Vagina (tissue), 2 donors: ENCODE measurements at regions not wholly inside any gene's neighbourhood (a gene's known extent, or its start where the extent isn't known, plus 50 kb on each side); places are given as distances from the start of the nearest gene placed in this dataset.
"Not testable (repeated sequence)": the region's sequence is repeated elsewhere in the genome, so short reads cannot be mapped to it uniquely, and the experiment has no call there.

ENCODE experiments used
- DNase-seq, 2 donors: peaks; one replicate each; pipeline ENCODE4 v3.0.0-alpha.2; 2017; ENCODE audit errors: extremely low spot score in 2 of 2
- H3K27ac ChIP-seq: fragments of 200-600 bp; sonication (generic); one replicate; pipeline ENCODE4 v1.5.1; 2019
- H3K27me3 ChIP-seq: fragments of 200-600 bp; sonication (generic); one replicate; pipeline ENCODE4 v1.5.1; 2019
- H3K36me3 ChIP-seq, 2 donors: fragments of 200-600 bp; sonication (generic); one replicate each; pipeline ENCODE4 v1.5.1; 2017 to 2019
- H3K4me1 ChIP-seq: fragments of 200-600 bp; sonication (generic); one replicate; pipeline ENCODE4 v1.5.1; 2019
- H3K4me3 ChIP-seq, 2 donors: fragments of 200-600 bp; sonication (generic); 1 replicate in 1 of 2; 2 replicates in 1 of 2; pipeline ENCODE4 v1.5.1; 2016 to 2019
- H3K9me3 ChIP-seq: fragments of 200-600 bp; sonication (generic); one replicate; pipeline ENCODE4 v1.5.1; 2019
- POLR2A ChIP-seq, 2 donors: fragments of 450-650 bp; IDR thresholded peaks; one replicate each; pipeline ENCODE4 v1.6.1; 2017; ENCODE audit warnings: antibody characterized with exemption in 2 of 2, mild to moderate bottlenecking in 2 of 2, moderate library complexity in 2 of 2
- POLR2AphosphoS5 ChIP-seq, 2 donors: sonication (generic); formaldehyde crosslinking; IDR thresholded peaks; one replicate each; pipeline ENCODE4 v1.9.0; 2017; ENCODE audit warnings: antibody characterized with exemption in 2 of 2, mild to moderate bottlenecking in 2 of 2, low read depth in 1 of 2; ENCODE audit not compliant: insufficient read depth in 1 of 2
- intact Hi-C: fragments of 100-400 bp; cut with DNase I; formaldehyde crosslinking; loops from one replicate; pipeline ENCODE4 v1.15.1; 2023
- TF ChIP-seq, protein P1 (sequence below), 3 experiments: fragments of 450-650 bp in 2 of 3; fragments of 200-600 bp in 1 of 3; sonication (generic) in 1 of 3; IDR thresholded peaks; one replicate each; pipeline ENCODE4 v1.5.1; 2017 to 2019; ENCODE audit warnings: antibody characterized with exemption in 3 of 3, mild to moderate bottlenecking in 2 of 3, moderate library complexity in 2 of 3

- intact Hi-C loops = no loop called here
- H3K27me3 ChIP-seq = no peaks in the 10 kb centered on the region
- TF ChIP-seq POLR2AphosphoS5 (IDR thresholded peaks at IDR 0.05; ENCODE audit: insufficient read depth in 1 of 2, low read depth in 1 of 2) (no peak), POLR2A (IDR thresholded peaks at IDR 0.05) (no peak)
- no peak overlapping the region for H3K4me3 ChIP-seq
- H3K4me1 ChIP-seq = no peaks in the 10 kb centered on the region
- DNase-seq = no peak
- H3K27ac ChIP-seq = no peak overlapping the region
- H3K9me3 ChIP-seq = no peaks in the 10 kb centered on the region
- no peaks in the 10 kb centered on the region for H3K36me3 ChIP-seq
Observed at GRCh38 chr13:82206241-82206640, 1676.0 kb downstream of the SLITRK1 start.

- DNase-seq = no peak
- Histone ChIP-seq H3K36me3 (no peaks in the 10 kb centered on the region), H3K9me3 (no peaks in the 10 kb centered on the region), H3K4me3 (no peak overlapping the region), H3K27me3 (no peaks in the 10 kb centered on the region), H3K27ac (no peak overlapping the region), H3K4me1 (no peaks in the 10 kb centered on the region)
- intact Hi-C loops = no loop called here
- TF ChIP-seq POLR2A (IDR thresholded peaks at IDR 0.05) = no peak
- TF ChIP-seq POLR2AphosphoS5 (IDR thresholded peaks at IDR 0.05; ENCODE audit: insufficient read depth in 1 of 2, low read depth in 1 of 2) = no peak
- TF ChIP-seq, protein P1, sequence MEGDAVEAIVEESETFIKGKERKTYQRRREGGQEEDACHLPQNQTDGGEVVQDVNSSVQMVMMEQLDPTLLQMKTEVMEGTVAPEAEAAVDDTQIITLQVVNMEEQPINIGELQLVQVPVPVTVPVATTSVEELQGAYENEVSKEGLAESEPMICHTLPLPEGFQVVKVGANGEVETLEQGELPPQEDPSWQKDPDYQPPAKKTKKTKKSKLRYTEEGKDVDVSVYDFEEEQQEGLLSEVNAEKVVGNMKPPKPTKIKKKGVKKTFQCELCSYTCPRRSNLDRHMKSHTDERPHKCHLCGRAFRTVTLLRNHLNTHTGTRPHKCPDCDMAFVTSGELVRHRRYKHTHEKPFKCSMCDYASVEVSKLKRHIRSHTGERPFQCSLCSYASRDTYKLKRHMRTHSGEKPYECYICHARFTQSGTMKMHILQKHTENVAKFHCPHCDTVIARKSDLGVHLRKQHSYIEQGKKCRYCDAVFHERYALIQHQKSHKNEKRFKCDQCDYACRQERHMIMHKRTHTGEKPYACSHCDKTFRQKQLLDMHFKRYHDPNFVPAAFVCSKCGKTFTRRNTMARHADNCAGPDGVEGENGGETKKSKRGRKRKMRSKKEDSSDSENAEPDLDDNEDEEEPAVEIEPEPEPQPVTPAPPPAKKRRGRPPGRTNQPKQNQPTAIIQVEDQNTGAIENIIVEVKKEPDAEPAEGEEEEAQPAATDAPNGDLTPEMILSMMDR (IDR thresholded peaks at IDR 0.05) = no peak
Observed at GRCh38 chr13:82202398-82202797, 1679.9 kb downstream of the SLITRK1 start.

GRCh38 chr13:82196087-82196486, 1686.2 kb downstream of the SLITRK1 start:
- Histone ChIP-seq H3K36me3 (no peaks in the 10 kb centered on the region), H3K4me3 (no peak overlapping the region), H3K9me3 (no peaks in the 10 kb centered on the region), H3K27me3 (no peaks in the 10 kb centered on the region), H3K27ac (no peak overlapping the region), H3K4me1 (no peaks in the 10 kb centered on the region)
- no peak for DNase-seq
- intact Hi-C loops = no loop called here
- TF ChIP-seq POLR2AphosphoS5 (IDR thresholded peaks at IDR 0.05; ENCODE audit: insufficient read depth in 1 of 2, low read depth in 1 of 2) = no peak
- TF ChIP-seq, protein P1 (IDR thresholded peaks at IDR 0.05) = no peak
- no peak for TF ChIP-seq POLR2A (IDR thresholded peaks at IDR 0.05)

- intact Hi-C loops = no loop called here
- H3K4me1 ChIP-seq = no peaks in the 10 kb centered on the region
- H3K4me3 ChIP-seq = no peak overlapping the region
- H3K9me3 ChIP-seq = no peaks in the 10 kb centered on the region
- H3K27ac ChIP-seq = no peak overlapping the region
- H3K36me3 ChIP-seq = no peaks in the 10 kb centered on the region
- TF ChIP-seq POLR2A (IDR thresholded peaks at IDR 0.05) (no peak), POLR2AphosphoS5 (IDR thresholded peaks at IDR 0.05; ENCODE audit: insufficient read depth in 1 of 2, low read depth in 1 of 2) (no peak)
- TF ChIP-seq, protein P1 (IDR thresholded peaks at IDR 0.05) = no peak
- H3K27me3 ChIP-seq = no peaks in the 10 kb centered on the region
- no peak for DNase-seq
Observed at GRCh38 chr13:82187227-82187626, 1695.0 kb downstream of the SLITRK1 start.

- intact Hi-C loops = no loop called here
- no peak for DNase-seq
- Histone ChIP-seq H3K27me3 (no peaks in the 10 kb centered on the region), H3K27ac (no peak overlapping the region), H3K4me1 (no peaks in the 10 kb centered on the region), H3K4me3 (no peak overlapping the region), H3K9me3 (no peaks in the 10 kb centered on the region), H3K36me3 (no peaks in the 10 kb centered on the region)
- TF ChIP-seq POLR2AphosphoS5 (IDR thresholded peaks at IDR 0.05; ENCODE audit: insufficient read depth in 1 of 2, low read depth in 1 of 2) (no peak), POLR2A (IDR thresholded peaks at IDR 0.05) (no peak)
Observed at GRCh38 chr13:82176751-82177150, 1705.5 kb downstream of the SLITRK1 start.

- intact Hi-C loops = no loop called here
- no peak for TF ChIP-seq POLR2A (IDR thresholded peaks at IDR 0.05)
- TF ChIP-seq, protein P1 (IDR thresholded peaks at IDR 0.05) = no peak
- no peak for TF ChIP-seq POLR2AphosphoS5 (IDR thresholded peaks at IDR 0.05; ENCODE audit: insufficient read depth in 1 of 2, low read depth in 1 of 2)
- no peaks in the 10 kb centered on the region for H3K4me1 ChIP-seq
- H3K27ac ChIP-seq = no peak overlapping the region
- H3K36me3 ChIP-seq = no peaks in the 10 kb centered on the region
- H3K4me3 ChIP-seq = no peak overlapping the region
- H3K9me3 ChIP-seq = no peaks in the 10 kb centered on the region
- no peak for DNase-seq
- no peaks in the 10 kb centered on the region for H3K27me3 ChIP-seq
Observed at GRCh38 chr13:82165396-82166174, 1716.7 kb downstream of the SLITRK1 start.

GRCh38 chr13:82164780-82165395, 1717.4 kb downstream of the SLITRK1 start:
- H3K27me3 ChIP-seq, H3K9me3 ChIP-seq, H3K4me3 ChIP-seq, H3K36me3 ChIP-seq, H3K4me1 ChIP-seq, H3K27ac ChIP-seq, intact Hi-C loops, DNase-seq: not testable (repeated sequence)
